NCI-H774 (cell line): ENCODE measurements at regions not wholly inside any gene's neighbourhood (a gene's known extent, or its start where the extent isn't known, plus 50 kb on each side); places are given as distances from the start of the nearest gene placed in this dataset.

Experiments used
- DNase-seq: peaks from one replicate; lab custom pipeline; 2025; lab: John Stamatoyannopoulos, UW

DNA sequence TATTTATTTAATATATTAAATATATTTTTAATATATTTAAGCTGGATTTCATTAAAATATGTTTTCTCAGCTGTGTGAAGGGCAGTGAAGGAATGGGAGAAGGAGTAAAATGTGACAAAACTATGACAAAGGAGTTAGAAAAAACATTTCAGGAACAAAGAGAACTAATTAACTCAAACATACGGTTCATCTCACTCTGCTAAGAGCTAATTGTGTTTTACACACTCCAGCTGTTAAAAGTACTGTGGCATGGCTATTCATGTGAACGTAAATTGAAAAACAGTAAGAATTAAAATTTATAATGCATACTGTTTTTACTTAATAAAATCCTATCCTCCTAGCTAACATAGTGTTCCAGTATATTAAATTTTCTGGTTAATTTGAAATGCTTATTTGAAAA, 262.5 kb upstream of the GNAI1 start:
- no peak for DNase-seq

DNA sequence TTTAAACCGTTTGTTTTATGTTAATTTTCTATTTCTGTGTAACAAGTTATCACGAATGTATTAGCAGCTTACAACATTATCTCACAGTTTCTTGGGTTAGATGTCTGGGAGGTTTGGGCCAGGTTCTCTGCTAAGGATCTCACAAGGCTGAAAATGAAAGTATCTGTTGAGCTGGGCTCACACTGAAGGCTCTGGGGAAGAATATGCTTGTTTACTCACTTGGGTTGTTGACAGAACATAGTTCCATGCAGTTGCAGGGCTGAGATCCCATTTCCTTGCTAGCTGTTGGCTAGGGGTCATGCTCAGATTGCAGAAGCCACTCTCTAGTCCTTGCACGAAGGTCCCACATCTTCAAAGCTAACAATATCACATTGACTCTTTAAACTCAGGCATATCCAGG, 266.6 kb upstream of the GNAI1 start:
- no peak for DNase-seq

DNA sequence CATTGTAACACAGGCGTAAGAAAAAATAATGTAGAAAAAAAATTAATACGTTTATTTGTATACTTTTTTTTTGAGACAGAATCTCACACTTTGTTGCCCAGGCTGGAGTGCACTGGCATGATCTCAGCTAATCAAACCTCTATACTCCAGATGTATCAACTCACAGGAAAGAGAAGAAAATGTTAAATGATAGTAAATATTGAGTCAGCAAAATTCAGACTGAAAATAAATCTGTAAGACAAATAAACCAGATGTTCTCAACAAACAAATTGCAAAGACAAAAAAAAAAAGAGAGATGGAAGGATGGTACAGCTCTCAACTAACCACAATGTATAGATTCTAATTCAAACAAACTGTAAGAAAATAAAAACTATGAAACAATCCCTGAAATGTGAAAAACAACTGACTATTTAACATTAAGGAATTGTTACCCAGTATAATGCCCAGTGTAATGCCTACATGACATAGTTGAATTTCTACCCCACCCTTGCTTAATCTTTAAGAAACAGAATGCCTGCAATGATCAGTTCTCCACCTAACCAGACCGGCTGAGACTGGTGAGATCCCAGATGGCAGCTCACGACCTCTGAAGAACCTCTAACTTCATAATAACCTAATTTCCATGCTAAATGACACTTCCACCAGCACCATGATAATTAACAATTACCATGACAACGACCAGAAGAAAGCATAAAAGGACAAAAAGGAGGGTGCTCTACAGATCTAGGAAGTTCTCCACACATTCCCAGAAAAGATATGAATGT, 272.0 kb upstream of the GNAI1 start:
- DNase-seq, result no peak

DNA sequence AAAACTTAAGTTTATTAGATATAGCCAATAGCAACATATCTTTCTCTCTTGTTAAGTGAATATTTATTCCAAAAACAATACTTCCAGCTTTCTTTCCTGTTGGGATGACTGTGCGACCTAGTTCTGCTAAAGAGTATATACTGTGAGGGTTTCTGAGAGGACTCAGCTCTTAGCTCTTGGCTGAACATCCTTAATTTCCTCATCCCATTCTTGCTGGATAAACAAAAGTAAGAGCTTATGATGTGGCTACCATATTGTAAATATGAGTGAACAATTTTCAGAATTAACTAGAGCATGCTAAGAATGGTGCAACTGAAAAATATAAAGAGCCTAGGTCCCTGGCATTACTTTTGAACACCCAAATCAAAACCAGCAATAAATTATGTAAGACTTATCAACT, 279.5 kb upstream of the GNAI1 start:
- DNase-seq, result no peak

DNA sequence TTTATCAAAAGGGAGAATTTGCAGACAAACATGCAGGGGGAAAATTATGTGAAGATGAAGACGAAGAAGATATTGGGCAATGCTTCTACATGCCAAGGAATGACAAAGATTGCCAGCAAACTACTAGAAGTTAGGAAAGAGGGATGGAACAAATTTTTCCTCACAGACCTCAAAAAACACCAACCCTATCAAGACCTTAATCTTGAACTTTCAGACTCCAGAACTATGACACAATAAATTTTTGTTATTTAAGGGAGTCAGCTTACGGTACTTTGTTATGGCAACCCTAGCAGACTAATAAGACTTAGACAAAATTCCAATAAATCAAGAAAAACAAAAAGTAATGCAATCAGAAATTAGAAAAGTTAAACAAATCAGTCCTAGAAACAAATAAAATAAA, 280.0 kb upstream of the GNAI1 start:
- no peak for DNase-seq

DNA sequence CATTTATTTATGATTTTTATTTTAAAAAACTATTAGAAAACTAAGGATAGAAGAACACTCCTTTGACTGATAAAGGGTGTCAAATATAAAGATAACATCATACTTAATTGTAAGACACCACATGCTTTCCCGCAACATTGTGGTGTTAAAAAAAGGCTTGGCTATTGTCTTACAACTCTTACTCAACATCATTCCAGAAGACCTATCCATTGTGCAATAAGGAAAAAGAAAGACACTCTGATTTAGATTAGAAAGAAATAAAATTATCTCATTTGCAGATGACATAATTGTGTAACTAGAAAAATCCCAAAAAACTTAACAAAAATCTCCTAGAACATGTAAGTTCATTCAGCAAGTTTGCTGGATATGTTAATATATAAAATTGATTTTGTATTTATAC, 296.7 kb upstream of the GNAI1 start:
- DNase-seq, result no peak

DNA sequence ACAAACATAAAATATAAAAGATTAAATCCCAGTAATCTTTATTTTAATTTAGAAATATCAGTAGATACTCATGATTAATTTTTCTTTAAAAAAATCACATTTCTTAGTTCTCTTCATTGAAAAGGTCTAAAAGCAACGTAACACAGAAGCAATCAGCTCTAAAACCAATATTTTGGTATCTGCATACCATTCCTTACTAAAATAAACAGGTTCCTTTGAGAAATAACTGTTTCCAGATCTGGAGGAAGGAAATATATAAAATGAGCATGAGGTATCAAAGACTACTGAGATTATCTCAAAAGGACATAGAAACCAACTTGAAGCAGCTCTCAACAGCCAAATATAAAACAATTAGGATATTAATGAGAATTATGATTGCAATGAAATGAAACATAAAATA, 301.0 kb upstream of the GNAI1 start:
- no peak for DNase-seq

DNA sequence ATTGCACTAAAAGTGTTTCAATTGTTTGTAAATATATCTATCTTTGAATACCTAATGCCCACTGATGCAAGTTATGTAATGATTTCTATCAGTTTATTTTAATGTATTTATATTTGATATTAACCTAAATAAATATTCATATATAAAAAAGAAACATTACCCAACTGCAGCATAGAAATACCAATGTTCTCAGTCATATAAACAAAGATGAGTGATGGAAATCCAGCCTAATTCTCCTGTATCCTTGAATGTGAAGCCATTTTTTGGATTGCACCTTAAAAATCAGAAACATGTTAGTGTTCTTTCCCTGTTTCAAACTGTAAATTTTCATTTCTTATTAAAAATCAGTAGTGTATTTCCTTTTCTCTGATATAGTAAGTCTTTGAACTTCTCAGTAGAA, 305.8 kb upstream of the GNAI1 start:
- DNase-seq, result no peak

DNA sequence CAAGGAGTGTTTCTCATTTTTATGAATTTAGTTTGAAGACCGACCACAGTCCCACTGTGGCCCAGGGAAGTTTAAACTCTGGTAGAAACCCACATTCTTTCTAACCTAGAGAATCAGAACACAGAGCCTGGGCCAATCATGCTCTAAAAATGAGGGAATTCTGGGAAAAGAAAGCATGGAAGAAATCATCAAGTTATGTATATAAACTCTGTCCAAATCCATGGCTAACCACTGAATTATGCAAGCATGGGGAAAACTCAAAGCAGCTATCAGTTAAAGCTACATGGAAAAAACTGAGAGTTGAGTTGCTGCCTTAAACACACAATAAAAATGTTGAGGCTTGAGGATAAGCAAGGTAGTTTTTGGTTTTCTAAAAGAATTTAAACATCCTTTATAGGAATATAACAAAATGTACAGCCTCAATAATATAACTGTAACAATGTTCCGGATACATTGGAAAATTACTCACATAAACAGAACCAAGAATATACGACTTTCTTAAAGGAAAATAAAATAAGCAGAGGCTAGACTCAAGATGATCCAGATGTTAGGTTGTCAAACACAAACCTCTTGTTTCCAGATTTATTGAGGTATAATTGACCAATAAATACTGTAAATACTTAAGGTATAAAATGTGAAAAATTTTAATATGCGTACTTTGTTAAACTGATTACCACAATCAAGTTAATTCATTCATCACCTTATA, 311.2 kb upstream of the GNAI1 start:
- no peak for DNase-seq

DNA sequence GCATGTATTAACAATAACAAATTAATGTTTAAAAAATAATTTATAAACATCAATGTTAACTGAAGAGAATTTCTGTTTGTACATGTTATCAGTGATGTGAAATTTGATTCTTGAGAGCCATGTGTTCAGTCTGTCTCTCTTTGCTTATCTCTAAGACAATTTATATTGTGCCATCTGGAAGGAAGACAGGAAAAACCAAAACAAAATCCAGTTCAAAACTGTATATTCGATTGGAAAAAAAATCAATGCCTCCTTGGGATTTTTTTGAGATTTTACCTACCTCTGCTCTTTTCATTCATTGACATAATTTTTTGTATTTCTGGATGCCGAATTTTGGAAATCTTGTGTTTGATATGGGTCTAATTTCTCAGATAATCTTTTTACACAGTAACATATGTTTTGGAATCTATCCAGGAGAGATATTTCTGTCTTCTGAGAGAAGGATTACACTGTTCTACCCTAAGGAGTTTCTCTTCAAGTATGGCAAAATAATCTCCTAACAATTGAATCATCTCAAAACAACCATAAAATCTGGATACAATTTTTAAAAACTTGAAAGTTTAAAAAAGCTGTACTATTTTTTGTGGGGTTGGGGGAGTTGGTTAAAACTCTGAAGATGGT, 311.9 kb upstream of the GNAI1 start:
- no peak for DNase-seq

DNA sequence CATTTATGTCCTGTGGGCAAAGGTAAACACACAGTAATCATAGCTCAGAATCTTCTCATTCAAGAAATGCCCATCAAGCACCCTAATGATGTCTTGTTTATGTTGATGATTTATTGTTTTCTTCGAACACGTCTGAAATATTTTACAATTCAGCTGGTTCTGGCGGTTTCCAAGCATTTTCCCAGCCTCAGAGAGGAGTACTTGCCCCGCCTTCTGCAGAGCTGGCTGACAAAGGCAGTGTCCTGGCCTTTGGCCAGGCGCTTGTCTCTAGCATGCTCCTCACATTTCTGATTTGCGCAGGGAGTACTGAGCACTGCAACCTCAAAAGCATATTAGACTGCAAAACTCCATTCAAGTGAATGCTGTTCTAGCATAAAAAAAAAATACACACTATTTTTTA, 314.2 kb upstream of the GNAI1 start:
- no peak for DNase-seq

DNA sequence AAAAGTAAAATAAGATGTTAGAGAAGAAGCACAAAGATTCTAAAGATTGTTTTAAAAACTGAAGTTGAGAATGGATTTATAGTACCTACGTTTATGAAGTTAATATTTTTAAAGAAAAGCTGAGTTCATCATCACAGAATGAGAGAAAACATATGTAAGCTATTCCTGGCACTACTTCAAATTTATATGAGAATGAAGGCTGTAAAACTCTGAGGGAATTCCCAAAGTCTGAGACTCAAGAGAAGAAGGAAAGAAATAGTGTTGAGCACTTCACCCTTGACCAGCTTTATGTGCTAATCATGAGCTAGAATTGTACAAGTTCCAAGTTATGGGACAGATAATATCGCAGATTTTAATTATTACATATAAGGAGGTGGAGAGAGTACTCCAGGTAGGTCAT, 323.7 kb upstream of the GNAI1 start:
- no peak for DNase-seq

DNA sequence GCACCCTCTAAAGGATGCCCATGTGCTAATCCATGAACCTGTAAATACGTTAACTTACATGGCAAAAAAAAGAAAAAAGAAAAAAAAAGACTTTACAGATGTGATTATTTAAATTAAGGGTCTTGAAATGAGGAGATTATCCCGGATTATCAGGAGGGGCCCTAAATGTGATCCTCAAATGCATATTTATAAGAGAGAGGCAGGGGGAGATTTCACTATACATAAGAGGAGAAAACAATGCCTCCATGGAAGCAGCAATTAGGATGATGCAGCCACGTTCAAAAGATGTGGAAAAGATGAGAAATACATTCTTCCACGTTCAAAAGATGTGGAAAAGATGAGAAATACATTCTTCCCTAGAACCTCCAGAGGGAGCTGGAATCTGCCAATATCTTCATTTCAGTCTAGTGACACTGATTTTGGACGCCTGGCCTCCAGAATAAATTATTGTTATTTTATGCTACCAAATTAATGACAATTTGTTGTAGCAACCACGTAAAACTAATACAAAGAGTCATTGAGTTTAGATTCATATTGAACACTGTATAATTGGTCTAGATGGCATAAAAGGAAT, 328.4 kb upstream of the GNAI1 start:
- DNase-seq, result no peak

DNA sequence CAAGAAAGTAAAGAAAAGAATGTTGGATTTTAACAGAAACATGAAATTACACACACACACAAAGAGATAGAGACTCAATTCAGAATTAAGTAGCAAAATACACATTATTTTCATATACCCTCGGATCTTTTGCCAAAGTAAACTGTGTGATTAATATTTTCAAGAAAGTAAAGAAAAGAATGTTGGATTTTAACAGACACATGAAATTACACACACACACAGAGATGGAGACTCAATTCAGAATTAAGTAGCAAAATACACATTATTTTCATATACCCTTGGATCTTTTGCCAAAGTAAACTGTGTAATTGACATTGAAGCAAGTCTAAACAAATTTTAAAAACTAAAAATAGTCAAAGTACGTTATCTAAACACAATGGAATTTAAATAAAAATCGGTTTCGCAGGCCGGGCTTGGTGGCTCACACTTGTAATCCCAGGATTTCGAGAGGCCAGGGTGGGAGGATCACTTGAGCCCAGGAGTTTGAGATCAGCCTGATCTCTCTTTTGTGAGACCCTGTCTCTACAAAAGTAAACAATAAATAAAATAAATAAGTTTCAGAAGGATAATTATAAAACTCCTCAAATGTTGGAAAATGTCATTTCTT, 337.3 kb upstream of the MAGI2 start:
- DNase-seq, result no peak

DNA sequence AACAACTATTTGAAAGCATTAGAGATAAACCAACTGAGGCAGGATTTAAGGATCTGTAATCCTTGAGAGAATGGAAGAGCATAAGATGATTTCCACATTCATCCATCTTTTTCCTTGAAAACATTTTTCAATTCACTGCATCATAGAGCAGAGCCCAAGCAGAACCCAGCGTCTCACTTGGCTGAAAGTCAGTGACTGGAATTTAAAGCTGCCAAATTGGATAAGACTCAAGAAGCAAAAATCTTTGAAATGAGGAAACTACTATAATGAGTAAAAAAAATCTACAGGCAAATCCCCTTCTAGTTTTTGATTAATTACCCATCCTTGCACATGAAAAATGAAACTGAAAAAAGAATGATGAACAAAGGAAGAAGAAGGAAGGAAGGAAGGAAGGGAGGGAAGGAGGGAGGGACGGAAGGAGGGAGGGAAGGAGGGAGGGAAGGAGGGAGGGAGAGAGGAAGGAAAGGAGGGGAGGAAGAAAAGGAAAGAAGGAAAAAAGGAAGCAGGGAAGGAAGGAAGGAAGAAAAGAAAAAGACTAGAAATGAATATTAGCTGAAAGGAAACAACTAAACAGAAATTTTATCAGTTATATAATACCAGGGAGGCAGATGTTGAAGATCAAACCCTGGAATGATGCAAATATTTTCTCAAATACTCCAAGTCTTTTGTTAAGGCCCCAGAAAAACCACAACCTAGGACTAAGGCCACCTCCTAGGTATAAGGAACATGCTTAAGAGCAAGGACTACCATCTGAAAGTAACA, 336.3 kb upstream of the MAGI2 start:
- no peak for DNase-seq

DNA sequence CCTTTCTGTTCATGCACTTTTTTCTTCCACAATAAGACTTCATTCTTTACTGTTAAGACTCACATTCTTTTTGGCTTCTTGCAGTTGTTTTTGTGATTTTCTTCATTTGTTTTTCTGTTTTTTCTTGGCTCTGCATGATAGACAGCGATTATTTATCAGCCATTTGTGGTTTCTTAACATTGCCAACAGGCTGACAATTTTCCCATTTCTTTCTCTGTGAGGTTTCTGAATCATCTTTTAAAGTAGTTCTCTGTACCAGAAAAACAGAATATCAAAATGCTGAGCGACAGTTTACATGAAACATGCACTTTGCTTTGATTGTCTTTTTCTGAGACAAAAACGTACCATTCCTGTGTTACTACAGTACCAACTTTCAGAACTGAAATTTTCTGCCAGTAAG, 334.2 kb upstream of the MAGI2 start:
- DNase-seq, result no peak

DNA sequence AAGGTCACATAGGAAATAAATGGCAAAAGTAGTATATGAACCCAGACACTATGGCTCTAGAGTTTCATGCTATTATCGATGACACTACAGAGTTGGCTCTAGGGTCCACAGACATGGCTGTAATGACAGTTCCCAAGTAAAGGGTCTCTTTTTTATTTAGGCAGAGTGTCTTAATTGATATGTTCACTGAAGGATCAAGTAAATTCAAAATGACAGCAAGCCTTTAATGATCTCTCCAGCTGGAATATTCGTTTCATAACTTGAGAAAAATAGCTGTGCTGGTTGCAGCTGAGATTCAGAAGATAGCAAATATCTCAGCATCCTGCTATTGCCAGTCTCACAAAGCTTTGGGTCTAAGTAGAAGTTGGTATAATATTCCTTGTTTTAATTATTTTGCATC, 333.6 kb upstream of the MAGI2 start:
- no peak for DNase-seq

DNA sequence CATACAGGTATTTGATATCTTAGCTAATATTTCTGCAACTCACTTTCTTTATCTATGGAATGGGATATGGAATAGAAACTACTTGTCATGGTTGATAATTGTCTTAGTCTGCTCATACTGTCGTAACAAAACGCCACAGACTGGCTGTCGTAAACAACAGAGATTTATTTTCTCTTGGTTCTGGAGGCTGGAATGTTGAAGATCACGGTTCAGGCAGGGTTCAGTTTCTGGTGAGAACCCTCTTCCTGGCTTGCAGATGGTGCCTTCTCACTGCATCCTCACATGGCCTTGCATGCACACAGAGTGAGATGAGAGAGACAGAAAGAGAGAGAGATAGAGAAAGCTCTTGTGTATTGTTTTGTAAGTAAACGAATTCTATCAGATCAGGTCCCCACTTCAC, 332.7 kb upstream of the MAGI2 start:
- no peak for DNase-seq

DNA sequence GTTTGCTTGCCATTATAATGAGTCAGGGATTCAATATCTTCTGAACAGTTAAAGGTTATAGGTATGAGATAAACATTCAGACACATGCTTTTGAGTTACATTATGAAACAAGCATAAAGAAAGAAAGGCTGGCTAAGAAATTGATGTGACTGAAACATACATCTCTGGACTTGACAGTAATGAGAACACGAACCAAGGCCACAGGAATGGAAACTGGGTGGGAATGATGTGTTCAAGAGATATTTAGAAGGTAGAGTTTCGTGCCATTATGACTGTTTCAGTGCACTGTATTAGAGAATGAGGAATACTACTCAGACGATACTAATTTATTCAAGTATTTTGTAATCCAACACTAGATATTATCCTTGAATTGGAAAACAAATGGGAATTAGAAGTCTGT, 332.1 kb upstream of the MAGI2 start:
- no peak for DNase-seq

DNA sequence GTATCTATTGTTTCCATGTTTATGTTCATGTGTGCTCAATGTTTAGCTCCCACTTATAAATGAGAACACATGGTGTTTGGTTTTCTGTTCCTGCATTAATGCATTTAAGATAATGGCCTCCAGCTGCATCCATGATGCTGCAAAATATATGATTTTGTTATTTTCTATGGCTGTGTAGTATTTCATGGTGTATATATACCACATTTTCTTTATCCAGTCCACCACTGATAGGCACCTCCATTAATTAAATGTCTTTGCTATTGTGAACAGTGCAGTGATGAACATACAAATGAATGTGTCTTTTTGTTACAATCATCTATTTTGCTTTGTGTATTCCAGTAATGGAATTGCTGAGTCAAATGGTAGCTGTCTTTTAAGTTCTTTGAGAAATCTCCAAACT, 329.4 kb upstream of the MAGI2 start:
- no peak for DNase-seq

DNA sequence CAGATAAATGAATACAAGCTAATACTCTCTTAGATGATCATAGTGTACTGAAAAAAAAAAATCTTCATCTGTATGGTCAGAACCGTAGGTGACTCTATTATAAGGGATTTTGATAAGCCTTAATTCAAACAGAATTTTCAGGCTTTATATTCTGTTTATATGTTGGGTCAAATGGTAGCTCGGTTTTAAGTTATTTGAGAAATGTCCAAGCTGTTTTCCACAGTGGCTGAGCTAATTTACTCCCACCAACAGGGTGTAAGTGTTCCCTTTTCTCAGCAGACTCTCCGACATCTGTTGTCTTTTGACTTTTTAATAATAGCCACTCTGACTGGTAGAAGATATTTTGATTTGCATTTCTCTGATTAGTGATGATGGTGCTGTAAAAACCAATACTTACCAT, 328.8 kb upstream of the MAGI2 start:
- DNase-seq, result no peak

DNA sequence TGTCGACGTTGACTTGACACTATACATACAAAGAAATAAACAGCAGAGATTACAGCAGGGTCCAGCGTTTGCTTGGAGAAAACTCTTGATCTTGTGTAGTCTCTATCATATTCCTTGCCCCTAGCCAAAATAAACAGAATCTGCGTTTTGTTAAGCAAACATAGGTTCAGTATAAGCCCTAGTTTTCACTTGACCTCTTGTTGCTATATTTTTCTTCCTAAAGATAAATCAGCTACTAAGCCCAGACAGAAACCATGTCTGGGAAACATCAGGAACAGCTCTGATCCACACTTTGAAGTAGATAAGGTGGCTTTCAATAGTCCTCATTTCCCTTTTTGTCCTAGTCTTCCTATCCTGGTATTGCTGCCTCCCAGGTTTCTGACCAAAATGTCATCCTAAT, 328.2 kb upstream of the MAGI2 start:
- DNase-seq, result no peak
